H1 (cell line): ENCODE measurements at regions not wholly inside any gene's neighbourhood (a gene's known extent, or its start where the extent isn't known, plus 50 kb on each side); places are given as distances from the start of the nearest gene placed in this dataset.

Source experiments
- CEBPB ChIP-seq: IDR thresholded peaks from 2 replicates; pipeline ENCODE4 v1.6.1; 2012; ENCODE audit warnings: low read depth, low read length
- CHD1 ChIP-seq: IDR thresholded peaks from 2 replicates; pipeline ENCODE4 v1.6.1; 2012; ENCODE audit warnings: low read depth, low read length, improper control_type of control experiment
- GABPA ChIP-seq: IDR thresholded peaks from 2 replicates; pipeline ENCODE4 v1.6.1; 2011; ENCODE audit warnings: mild to moderate bottlenecking, low read length, moderate library complexity, borderline replicate concordance; ENCODE audit not compliant: insufficient read depth
- HDAC2 ChIP-seq, 2 experiments: fragments of 300-600 bp in 1 of 2; sonication (generic) in 1 of 2; IDR thresholded peaks; 2 replicates each; pipeline ENCODE4 v1.6.1; 2011 to 2012; ENCODE audit warnings: low read depth in 2 of 2, low read length in 2 of 2, mild to moderate bottlenecking in 2 of 2, moderate library complexity in 2 of 2, borderline replicate concordance in 1 of 2, inconsistent platforms in 1 of 2
- KDM5A ChIP-seq: fragments of 200-600 bp; IDR thresholded peaks from 2 replicates; pipeline ENCODE4 v1.7.1; 2012; ENCODE audit warnings: mild to moderate bottlenecking, low read length, inconsistent platforms, mixed read lengths
- RAD21 ChIP-seq, 2 experiments: IDR thresholded peaks in 1 of 2; conservative IDR thresholded peaks in 1 of 2; 2 replicates each; pipeline ENCODE4 v1.6.1; 2011; ENCODE audit warnings: low read depth in 2 of 2, low read length in 2 of 2, improper control_type of control experiment in 1 of 2, inconsistent platforms in 1 of 2, mild to moderate bottlenecking in 1 of 2, moderate library complexity in 1 of 2
- SIN3A ChIP-seq, 2 experiments: IDR thresholded peaks in 1 of 2; conservative IDR thresholded peaks in 1 of 2; 2 replicates each; pipeline ENCODE4 v1.6.1; 2011 to 2012; ENCODE audit warnings: low read length in 2 of 2, improper control_type of control experiment in 1 of 2, low read depth in 1 of 2, mild to moderate bottlenecking in 1 of 2
- TEAD4 ChIP-seq: IDR thresholded peaks from 2 replicates; pipeline ENCODE4 v1.6.1; 2012; ENCODE audit warnings: low read depth, low read length, inconsistent platforms, mixed read lengths
- TF ChIP-seq, protein P1 (sequence below): IDR thresholded peaks from 2 replicates; pipeline ENCODE4 v1.6.1; 2012; ENCODE audit warnings: inconsistent platforms

DNA sequence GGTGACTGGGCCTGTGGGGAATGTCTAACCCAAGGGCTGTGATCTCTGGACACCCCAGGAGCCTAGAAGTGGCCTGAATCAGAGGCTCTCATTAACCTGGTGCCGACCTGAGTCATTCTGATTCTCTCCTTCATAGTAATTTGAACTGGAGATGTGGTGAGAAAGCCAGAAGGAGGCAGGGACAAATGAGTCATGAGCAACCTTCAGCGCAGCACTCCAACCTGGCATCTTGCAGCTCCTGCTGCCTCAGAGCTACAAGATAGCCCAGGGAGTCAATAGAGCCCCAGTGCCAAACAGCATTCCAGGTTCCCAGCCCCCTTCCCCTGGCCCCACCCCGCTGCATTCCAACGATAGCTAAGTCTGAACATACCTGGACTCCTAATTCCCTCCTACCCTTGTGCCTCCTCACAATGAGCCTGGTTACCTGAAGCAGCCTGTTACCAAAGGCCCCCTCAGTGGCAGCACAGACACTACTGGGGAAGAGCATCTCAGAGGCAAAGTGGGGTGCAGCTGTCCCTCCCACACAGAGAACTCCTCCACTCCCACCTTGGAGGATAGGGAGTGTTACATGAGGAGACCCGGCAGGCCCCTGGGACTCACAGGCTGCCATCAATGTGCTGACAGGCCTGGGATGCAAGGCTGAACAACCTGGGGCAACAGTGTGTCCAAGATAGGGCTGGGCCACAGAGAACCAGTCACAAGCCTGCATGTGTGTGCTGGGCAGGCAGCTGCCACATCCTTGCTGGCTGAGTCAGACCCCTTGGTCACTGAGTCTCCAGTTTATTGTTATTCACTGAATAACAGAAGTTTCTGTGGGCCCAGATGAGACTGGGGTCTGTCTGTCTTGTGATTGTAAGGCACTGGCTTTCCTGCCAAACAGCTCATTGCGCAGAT, 76.8 kb upstream of the LEP start (continued):
- no peak for TF ChIP-seq RAD21 (IDR thresholded peaks at IDR 0.05 in 1 of 2, conservative IDR thresholded peaks at IDR 0.05 in 1 of 2; ENCODE audit: low read depth in 2 of 2, low read length in 2 of 2)
- TF ChIP-seq CEBPB, result no peak
- no peak for TF ChIP-seq CHD1
- TF ChIP-seq TEAD4, result peak; percentile 85
- TF ChIP-seq, protein P1, sequence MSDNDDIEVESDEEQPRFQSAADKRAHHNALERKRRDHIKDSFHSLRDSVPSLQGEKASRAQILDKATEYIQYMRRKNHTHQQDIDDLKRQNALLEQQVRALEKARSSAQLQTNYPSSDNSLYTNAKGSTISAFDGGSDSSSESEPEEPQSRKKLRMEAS, result no peak
- no peak for TF ChIP-seq KDM5A
- no peak for TF ChIP-seq HDAC2 (IDR thresholded peaks at IDR 0.05; ENCODE audit: borderline replicate concordance in 1 of 2, low read depth in 2 of 2, low read length in 2 of 2)
- no peak for TF ChIP-seq GABPA
- TF ChIP-seq SIN3A (conservative IDR thresholded peaks at IDR 0.05 in 1 of 2, IDR thresholded peaks at IDR 0.05 in 1 of 2; ENCODE audit: low read depth in 1 of 2, low read length in 2 of 2), result no peak
